ENCODE measurements at regions not wholly inside any gene's neighbourhood (a gene's known extent, or its start where the extent isn't known, plus 50 kb on each side); places are given as distances from the start of the nearest gene placed in this dataset.

DNA sequence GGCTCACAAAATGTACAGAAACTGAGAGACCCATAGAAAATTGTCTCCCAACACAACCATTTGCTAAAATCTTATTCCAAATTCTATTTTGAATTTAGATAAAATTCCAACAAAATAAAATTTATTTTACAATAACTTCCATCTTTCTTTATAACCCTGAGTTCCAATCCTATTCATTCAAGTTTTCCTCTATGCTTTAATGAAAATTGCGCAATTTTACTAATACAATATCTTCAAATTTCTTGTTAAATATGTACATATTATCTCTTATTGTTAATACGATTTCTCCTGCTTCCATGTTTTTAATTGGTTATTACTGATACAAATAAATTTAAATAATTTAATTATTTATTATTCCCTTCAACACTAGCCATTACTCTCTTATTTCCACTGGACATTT lies 645.2 kb upstream of the COBL start:
- Histone ChIP-seq H3K4me1 (ENCODE audit: control insufficient read depth, low read length) (no peaks in the 10 kb centered on the region), H3K9me2 (replicated peaks; ENCODE audit: control insufficient read depth, low read length) (no peaks in the 10 kb centered on the region), H3K9me3 (ENCODE audit: control insufficient read depth, insufficient read depth, low read length) (no peaks in the 10 kb centered on the region), H3F3A (ENCODE audit: control insufficient read depth, insufficient read depth) (no peaks in the 10 kb centered on the region), H4K20me1 (ENCODE audit: control insufficient read depth, insufficient read depth, low read depth, low read length) (no peaks in the 10 kb centered on the region), H3K27ac (ENCODE audit: low read depth, low read length) (no peak overlapping the region), H3K4me2 (ENCODE audit: low read length) (no peak overlapping the region), H3K36me3 (ENCODE audit: control insufficient read depth, low read length) (no peaks in the 10 kb centered on the region), H3K4me3 (ENCODE audit: low read length) (no peak overlapping the region), H3K27me3 (ENCODE audit: control insufficient read depth, low read length) (no peaks in the 10 kb centered on the region), H3K79me2 (ENCODE audit: control insufficient read depth, low read length) (no peaks in the 10 kb centered on the region)
- no peak for TF ChIP-seq EZH2phosphoT487 (IDR thresholded peaks at IDR 0.05; ENCODE audit: borderline replicate concordance, low read length)
- TF ChIP-seq, protein P1, sequence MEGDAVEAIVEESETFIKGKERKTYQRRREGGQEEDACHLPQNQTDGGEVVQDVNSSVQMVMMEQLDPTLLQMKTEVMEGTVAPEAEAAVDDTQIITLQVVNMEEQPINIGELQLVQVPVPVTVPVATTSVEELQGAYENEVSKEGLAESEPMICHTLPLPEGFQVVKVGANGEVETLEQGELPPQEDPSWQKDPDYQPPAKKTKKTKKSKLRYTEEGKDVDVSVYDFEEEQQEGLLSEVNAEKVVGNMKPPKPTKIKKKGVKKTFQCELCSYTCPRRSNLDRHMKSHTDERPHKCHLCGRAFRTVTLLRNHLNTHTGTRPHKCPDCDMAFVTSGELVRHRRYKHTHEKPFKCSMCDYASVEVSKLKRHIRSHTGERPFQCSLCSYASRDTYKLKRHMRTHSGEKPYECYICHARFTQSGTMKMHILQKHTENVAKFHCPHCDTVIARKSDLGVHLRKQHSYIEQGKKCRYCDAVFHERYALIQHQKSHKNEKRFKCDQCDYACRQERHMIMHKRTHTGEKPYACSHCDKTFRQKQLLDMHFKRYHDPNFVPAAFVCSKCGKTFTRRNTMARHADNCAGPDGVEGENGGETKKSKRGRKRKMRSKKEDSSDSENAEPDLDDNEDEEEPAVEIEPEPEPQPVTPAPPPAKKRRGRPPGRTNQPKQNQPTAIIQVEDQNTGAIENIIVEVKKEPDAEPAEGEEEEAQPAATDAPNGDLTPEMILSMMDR (IDR thresholded peaks at IDR 0.05; ENCODE audit: low read depth, low read length, poor library complexity, severe bottlenecking): no peak

DNA sequence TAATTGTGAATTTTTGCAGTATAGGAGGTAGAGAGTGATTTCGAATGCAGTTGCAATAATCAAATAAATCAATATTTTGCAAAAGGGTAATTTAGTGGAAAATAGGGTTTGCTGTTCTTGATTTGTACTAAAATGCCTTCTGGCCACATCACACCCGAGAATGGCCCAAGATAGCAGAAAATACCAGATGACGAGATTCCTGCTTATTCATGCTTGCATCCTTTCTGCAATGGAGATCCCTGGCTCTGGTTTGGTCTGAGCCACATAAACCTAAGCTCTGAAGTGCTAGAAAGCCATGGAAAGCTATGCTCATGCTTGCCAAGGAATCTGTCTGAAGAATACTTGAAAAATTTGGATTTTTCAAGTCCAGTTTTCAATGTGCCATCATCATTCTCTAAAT lies 634.2 kb upstream of the COBL start:
- H3K4me3 ChIP-seq (ENCODE audit: low read length): no peak overlapping the region
- no peaks in the 10 kb centered on the region for H3F3A ChIP-seq (ENCODE audit: control insufficient read depth, insufficient read depth)
- no peaks in the 10 kb centered on the region for H3K79me2 ChIP-seq (ENCODE audit: control insufficient read depth, low read length)
- H3K9me2 ChIP-seq (replicated peaks; ENCODE audit: control insufficient read depth, low read length): no peaks in the 10 kb centered on the region
- H3K27me3 ChIP-seq (ENCODE audit: control insufficient read depth, low read length): no peaks in the 10 kb centered on the region
- H3K4me2 ChIP-seq (ENCODE audit: low read length): no peak overlapping the region
- H4K20me1 ChIP-seq (ENCODE audit: control insufficient read depth, insufficient read depth, low read depth, low read length): no peaks in the 10 kb centered on the region
- H3K36me3 ChIP-seq (ENCODE audit: control insufficient read depth, low read length): no peaks in the 10 kb centered on the region
- H3K27ac ChIP-seq (ENCODE audit: low read depth, low read length): no peak overlapping the region
- H3K9me3 ChIP-seq (ENCODE audit: control insufficient read depth, insufficient read depth, low read length): no peaks in the 10 kb centered on the region
- H3K4me1 ChIP-seq (ENCODE audit: control insufficient read depth, low read length): no peaks in the 10 kb centered on the region
- TF ChIP-seq, protein P1 (IDR thresholded peaks at IDR 0.05; ENCODE audit: low read depth, low read length, poor library complexity, severe bottlenecking): no peak
- TF ChIP-seq EZH2phosphoT487 (IDR thresholded peaks at IDR 0.05; ENCODE audit: borderline replicate concordance, low read length): no peak

DNA sequence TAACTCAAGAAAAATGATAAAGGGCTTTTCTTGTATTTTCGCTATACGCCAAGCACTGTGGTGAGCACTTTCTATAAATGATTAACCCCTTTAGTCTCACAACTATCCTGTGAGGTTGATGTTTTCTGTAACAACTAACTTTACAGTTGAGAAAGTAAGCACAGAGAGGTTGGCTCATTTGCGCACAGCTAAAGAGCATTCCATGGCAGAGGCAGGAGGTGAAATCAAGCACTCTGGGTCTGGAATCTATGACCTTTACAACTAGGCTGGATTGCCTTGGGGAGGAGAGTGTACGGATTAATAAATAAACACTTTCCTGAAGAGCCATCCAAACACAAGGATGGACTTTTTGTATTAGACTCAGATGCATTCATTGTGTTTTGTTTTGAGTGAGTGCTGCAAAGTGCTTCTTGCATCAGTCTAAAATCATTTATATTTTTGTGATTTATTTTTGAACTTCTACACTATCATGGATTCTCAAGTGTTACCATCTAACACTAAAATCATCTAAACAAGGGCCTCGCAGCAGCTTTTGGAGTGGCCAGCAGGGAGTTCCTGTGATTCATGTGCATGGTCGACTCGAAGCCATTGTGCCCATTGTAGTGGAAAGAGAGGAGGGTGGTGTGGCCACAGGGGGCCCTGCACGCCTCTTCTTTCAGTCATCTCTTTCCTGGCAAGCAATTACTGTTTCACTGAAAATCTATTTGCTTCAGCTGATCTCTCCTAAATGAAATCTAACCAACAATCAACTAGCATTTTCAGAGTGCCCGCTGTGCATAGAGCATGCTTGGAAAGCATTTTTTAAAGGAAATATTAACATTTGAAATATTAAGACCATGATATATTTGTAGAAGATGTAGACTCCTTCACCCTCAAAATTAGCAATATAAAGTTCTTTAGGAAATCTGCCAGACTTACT lies 633.4 kb upstream of the COBL start:
- H3F3A ChIP-seq (ENCODE audit: control insufficient read depth, insufficient read depth): no peaks in the 10 kb centered on the region
- H4K20me1 ChIP-seq (ENCODE audit: control insufficient read depth, insufficient read depth, low read depth, low read length): no peaks in the 10 kb centered on the region
- no peaks in the 10 kb centered on the region for H3K9me3 ChIP-seq (ENCODE audit: control insufficient read depth, insufficient read depth, low read length)
- no peak overlapping the region for H3K4me2 ChIP-seq (ENCODE audit: low read length)
- no peak overlapping the region for H3K4me3 ChIP-seq (ENCODE audit: low read length)
- H3K27ac ChIP-seq (ENCODE audit: low read depth, low read length): no peak overlapping the region
- no peaks in the 10 kb centered on the region for H3K9me2 ChIP-seq (replicated peaks; ENCODE audit: control insufficient read depth, low read length)
- H3K4me1 ChIP-seq (ENCODE audit: control insufficient read depth, low read length): no peaks in the 10 kb centered on the region
- H3K36me3 ChIP-seq (ENCODE audit: control insufficient read depth, low read length): no peaks in the 10 kb centered on the region
- TF ChIP-seq EZH2phosphoT487 (IDR thresholded peaks at IDR 0.05; ENCODE audit: borderline replicate concordance, low read length): no peak
- TF ChIP-seq, protein P1 (IDR thresholded peaks at IDR 0.05; ENCODE audit: low read depth, low read length, poor library complexity, severe bottlenecking): no peak
- no peaks in the 10 kb centered on the region for H3K27me3 ChIP-seq (ENCODE audit: control insufficient read depth, low read length)
- H3K79me2 ChIP-seq (ENCODE audit: control insufficient read depth, low read length): no peaks in the 10 kb centered on the region

Data from DOHH2 (cell line).